CD4-positive, alpha-beta T cell (primary cell): ENCODE measurements at regions not wholly inside any gene's neighbourhood (a gene's known extent, or its start where the extent isn't known, plus 50 kb on each side); places are given as distances from the start of the nearest gene placed in this dataset.

Experiments used
- ATAC-seq: fragments of 200-7000 bp; cut with Tn5 transposase; one replicate; pipeline ENCODE4 v1.10.0; 2022; ENCODE audit warnings: mild to moderate bottlenecking; ENCODE audit not compliant: poor library complexity
- CTCF ChIA-PET: fragments of 350-600 bp; sonication (Branson Sonifier 250); formaldehyde crosslinking; loops from one replicate; lab custom pipeline; 2021; ENCODE audit warnings: antibody characterized with exemption, inconsistent platforms; lab: Charles Lee
- POLR2A ChIA-PET: fragments of 350-600 bp; sonication (Branson Sonifier 250); formaldehyde crosslinking; loops from one replicate; lab custom pipeline; 2021; ENCODE audit warnings: antibody characterized with exemption, inconsistent platforms; lab: Charles Lee
- DNase-seq, 14 experiments: peaks; one replicate each; pipeline ENCODE4 v3.0.0-alpha.2; 2013 to 2020; ENCODE audit warnings: mixed read lengths in 2 of 14
- H3K27ac ChIP-seq, 2 donors: one replicate each; pipeline versions ENCODE4 v1.5.1 to v1.7.0; 2013; ENCODE audit warnings: low read length in 2 of 2, low read depth in 1 of 2, mild to moderate bottlenecking in 1 of 2
- H3K27me3 ChIP-seq, 2 experiments: 1 replicate in 1 of 2; 2 replicates in 1 of 2; pipeline versions ENCODE4 v1.6.1 to v1.7.0; 2013; ENCODE audit warnings: low read length in 2 of 2, control low read depth in 1 of 2, mild to moderate bottlenecking in 1 of 2, moderate library complexity in 1 of 2; ENCODE audit not compliant: insufficient read depth in 2 of 2, control insufficient read depth in 1 of 2
- H3K36me3 ChIP-seq: one replicate; pipeline ENCODE4 v1.6.1; 2013; ENCODE audit warnings: low read length, control low read depth; ENCODE audit not compliant: insufficient read depth
- H3K4me1 ChIP-seq: one replicate; pipeline ENCODE4 v1.6.1; 2013; ENCODE audit warnings: low read length, control low read depth; ENCODE audit not compliant: insufficient read depth
- H3K4me3 ChIP-seq: one replicate; pipeline ENCODE4 v1.5.1; 2013; ENCODE audit warnings: mild to moderate bottlenecking, low read length, moderate library complexity
- H3K9me3 ChIP-seq, 2 experiments: 1 replicate in 1 of 2; 2 replicates in 1 of 2; pipeline versions ENCODE4 v1.6.1 to v1.7.0; 2013; ENCODE audit warnings: low read length in 2 of 2, mild to moderate bottlenecking in 2 of 2, control low read depth in 1 of 2, moderate library complexity in 1 of 2; ENCODE audit not compliant: control insufficient read depth in 1 of 2, insufficient read depth in 1 of 2
- H3K27ac Mint-ChIP-seq: one replicate; pipeline ENCODE4 v1.8.0; 2020; ENCODE audit warnings: mixed read lengths
- H3K27me3 Mint-ChIP-seq: one replicate; pipeline ENCODE4 v1.8.0; 2021; ENCODE audit warnings: mixed read lengths
- H3K36me3 Mint-ChIP-seq: one replicate; pipeline ENCODE4 v1.8.0; 2021; ENCODE audit warnings: low read depth, mixed read lengths
- H3K4me1 Mint-ChIP-seq: one replicate; pipeline ENCODE4 v1.8.0; 2021; ENCODE audit warnings: low read depth, mixed read lengths
- H3K4me3 Mint-ChIP-seq: one replicate; pipeline ENCODE4 v1.8.0; 2020; ENCODE audit warnings: mild to moderate bottlenecking, mixed read lengths
- H3K9me3 Mint-ChIP-seq: one replicate; pipeline ENCODE4 v1.8.0; 2020; ENCODE audit warnings: mixed read lengths
- intact Hi-C, 2 experiments: fragments of 100-400 bp; cut with DNase I in 1 of 2; cut with micrococcal nuclease in 1 of 2; formaldehyde crosslinking; loops; one replicate each; pipeline versions ENCODE4 v1.15.1 to v1.9.0; 2023 to 2025; cut with DNase I, micrococcal nuclease
- TF ChIP-seq, protein P1 (sequence below): fragments of 200-600 bp; IDR thresholded peaks from one replicate; pipeline ENCODE4 v1.8.0; 2022; ENCODE audit warnings: antibody characterized with exemption, mild to moderate bottlenecking

GRCh38 chr4:24373704-24374103, 210.7 kb downstream of the DHX15 start:
- no peaks in the 10 kb centered on the region for H3K9me3 ChIP-seq
- H3K27ac Mint-ChIP-seq = no peak overlapping the region
- intact Hi-C loops = no loop called here
- no peak overlapping the region for H3K27ac ChIP-seq
- no peak overlapping the region for H3K4me3 Mint-ChIP-seq
- no peaks in the 10 kb centered on the region for H3K36me3 ChIP-seq
- H3K9me3 Mint-ChIP-seq = peaks cover 2% of the 10 kb centered on the region
- no peak overlapping the region for H3K4me3 ChIP-seq
- H3K4me1 Mint-ChIP-seq = no peaks in the 10 kb centered on the region
- TF ChIP-seq, protein P1, sequence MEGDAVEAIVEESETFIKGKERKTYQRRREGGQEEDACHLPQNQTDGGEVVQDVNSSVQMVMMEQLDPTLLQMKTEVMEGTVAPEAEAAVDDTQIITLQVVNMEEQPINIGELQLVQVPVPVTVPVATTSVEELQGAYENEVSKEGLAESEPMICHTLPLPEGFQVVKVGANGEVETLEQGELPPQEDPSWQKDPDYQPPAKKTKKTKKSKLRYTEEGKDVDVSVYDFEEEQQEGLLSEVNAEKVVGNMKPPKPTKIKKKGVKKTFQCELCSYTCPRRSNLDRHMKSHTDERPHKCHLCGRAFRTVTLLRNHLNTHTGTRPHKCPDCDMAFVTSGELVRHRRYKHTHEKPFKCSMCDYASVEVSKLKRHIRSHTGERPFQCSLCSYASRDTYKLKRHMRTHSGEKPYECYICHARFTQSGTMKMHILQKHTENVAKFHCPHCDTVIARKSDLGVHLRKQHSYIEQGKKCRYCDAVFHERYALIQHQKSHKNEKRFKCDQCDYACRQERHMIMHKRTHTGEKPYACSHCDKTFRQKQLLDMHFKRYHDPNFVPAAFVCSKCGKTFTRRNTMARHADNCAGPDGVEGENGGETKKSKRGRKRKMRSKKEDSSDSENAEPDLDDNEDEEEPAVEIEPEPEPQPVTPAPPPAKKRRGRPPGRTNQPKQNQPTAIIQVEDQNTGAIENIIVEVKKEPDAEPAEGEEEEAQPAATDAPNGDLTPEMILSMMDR = no peak
- H3K27me3 ChIP-seq = no peaks in the 10 kb centered on the region
- H3K36me3 Mint-ChIP-seq = no peaks in the 10 kb centered on the region
- CTCF ChIA-PET = no interaction called here
- DNase-seq (no peak), ATAC-seq (no peak)
- POLR2A ChIA-PET = no interaction called here
- peaks cover 10% of the 10 kb centered on the region for H3K27me3 Mint-ChIP-seq
- H3K4me1 ChIP-seq = no peaks in the 10 kb centered on the region

DNA sequence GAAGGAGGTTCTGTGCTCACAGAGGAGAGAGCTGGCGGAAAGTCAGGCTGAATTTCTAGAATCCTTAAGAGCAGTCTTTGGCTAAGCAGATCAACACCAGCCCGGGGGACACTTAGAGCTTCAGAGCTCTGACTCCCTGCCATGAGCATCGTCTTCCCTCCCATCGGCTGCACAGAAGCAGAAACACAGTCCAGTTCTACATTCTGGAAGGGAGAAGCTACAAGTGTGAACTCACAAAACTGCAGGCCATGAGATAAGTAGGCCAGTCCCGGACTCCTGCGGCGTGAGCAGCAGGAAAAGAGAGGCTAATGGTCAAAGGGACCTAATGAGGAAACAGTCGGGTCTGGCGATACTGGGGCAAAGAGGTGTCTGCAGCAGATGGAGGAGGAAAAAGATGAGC, 211.5 kb downstream of the DHX15 start:
- ATAC-seq = no peak
- Histone ChIP-seq H3K4me1 (no peaks in the 10 kb centered on the region), H3K27ac (no peak overlapping the region), H3K36me3 (no peaks in the 10 kb centered on the region), H3K4me3 (no peak overlapping the region), H3K27me3 (no peaks in the 10 kb centered on the region), H3K9me3 (no peaks in the 10 kb centered on the region)
- intact Hi-C loops = no loop called here
- peaks cover 10% of the 10 kb centered on the region for H3K27me3 Mint-ChIP-seq
- DNase-seq = no peak
- TF ChIP-seq, protein P1 = no peak
- H3K36me3 Mint-ChIP-seq = no peaks in the 10 kb centered on the region
- peaks cover 2% of the 10 kb centered on the region for H3K9me3 Mint-ChIP-seq
- H3K4me3 Mint-ChIP-seq = no peak overlapping the region
- POLR2A ChIA-PET = no interaction called here
- no peak overlapping the region for H3K27ac Mint-ChIP-seq
- H3K4me1 Mint-ChIP-seq = no peaks in the 10 kb centered on the region
- CTCF ChIA-PET = no interaction called here

DNA sequence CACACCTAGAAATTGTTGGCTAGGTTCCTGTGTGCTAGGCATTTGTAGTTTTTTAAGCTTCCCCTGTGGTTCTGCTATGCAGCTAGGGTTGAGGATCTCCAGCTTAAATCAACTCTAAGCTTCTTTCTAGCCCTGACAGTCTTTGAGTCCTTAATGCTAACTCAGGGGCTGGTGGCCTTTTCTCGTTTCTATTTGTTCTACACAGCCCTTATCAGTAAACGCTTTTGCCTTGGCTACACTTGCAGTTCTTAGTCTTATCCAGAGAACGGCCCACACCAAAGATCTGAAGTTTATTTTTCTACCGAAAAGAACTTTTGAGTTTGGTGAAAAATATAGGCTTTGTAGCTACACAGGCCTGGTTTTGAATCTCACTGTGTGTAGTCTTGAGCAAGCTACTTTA, 212.0 kb downstream of the DHX15 start:
- no peak overlapping the region for H3K27ac ChIP-seq
- H3K36me3 Mint-ChIP-seq = no peaks in the 10 kb centered on the region
- H3K27me3 ChIP-seq = no peaks in the 10 kb centered on the region
- H3K36me3 ChIP-seq = no peaks in the 10 kb centered on the region
- intact Hi-C loops = no loop called here
- no peak overlapping the region for H3K4me3 ChIP-seq
- TF ChIP-seq, protein P1 = no peak
- peaks cover 10% of the 10 kb centered on the region for H3K27me3 Mint-ChIP-seq
- DNase-seq (no peak), ATAC-seq (no peak)
- H3K9me3 Mint-ChIP-seq = peaks cover 2% of the 10 kb centered on the region
- ChIA-PET CTCF (no interaction called here), POLR2A (no interaction called here)
- H3K4me1 ChIP-seq = no peaks in the 10 kb centered on the region
- no peak overlapping the region for H3K27ac Mint-ChIP-seq
- no peaks in the 10 kb centered on the region for H3K4me1 Mint-ChIP-seq
- H3K9me3 ChIP-seq = no peaks in the 10 kb centered on the region
- H3K4me3 Mint-ChIP-seq = no peak overlapping the region
